SK-N-SH treated with all-trans-retinoic acid at 6 μM for 48 hours (cell line): ENCODE measurements at regions not wholly inside any gene's neighbourhood (a gene's known extent, or its start where the extent isn't known, plus 50 kb on each side); places are given as distances from the start of the nearest gene placed in this dataset.

Experiments
- ESRRG ChIP-seq: fragments of 250-450 bp; sonication (Bioruptor Pico); IDR thresholded peaks from 2 replicates; pipeline ENCODE4 v1.6.1; 2021; ENCODE audit warnings: mild to moderate bottlenecking
- ISL1 ChIP-seq: fragments of 250-450 bp; sonication (Bioruptor Pico); IDR thresholded peaks from 2 replicates; pipeline ENCODE4 v2.1.2; 2022; ENCODE audit warnings: mild to moderate bottlenecking, moderate library complexity
- RARB ChIP-seq: fragments of 250-450 bp; sonication (Bioruptor Pico); IDR thresholded peaks from 2 replicates; pipeline ENCODE4 v1.8.0; 2021; ENCODE audit warnings: mild to moderate bottlenecking, moderate library complexity
- ZFP3 ChIP-seq: fragments of 250-450 bp; sonication (Bioruptor Pico); IDR thresholded peaks from 2 replicates; pipeline ENCODE4 v1.5.0; 2020; ENCODE audit warnings: mild to moderate bottlenecking, moderate library complexity
- ZNF8 ChIP-seq: fragments of 450-650 bp; formaldehyde crosslinking; IDR thresholded peaks from 2 replicates; pipeline ENCODE4 v1.5.0; 2020; ENCODE audit warnings: mild to moderate bottlenecking, moderate library complexity
- TF ChIP-seq, protein P1 (sequence below): fragments of 250-450 bp; sonication (Bioruptor Pico); IDR thresholded peaks from 2 replicates; pipeline ENCODE4 v1.8.0; 2021; ENCODE audit warnings: low read depth, mild to moderate bottlenecking, moderate library complexity, borderline replicate concordance

- TF ChIP-seq, protein P1, sequence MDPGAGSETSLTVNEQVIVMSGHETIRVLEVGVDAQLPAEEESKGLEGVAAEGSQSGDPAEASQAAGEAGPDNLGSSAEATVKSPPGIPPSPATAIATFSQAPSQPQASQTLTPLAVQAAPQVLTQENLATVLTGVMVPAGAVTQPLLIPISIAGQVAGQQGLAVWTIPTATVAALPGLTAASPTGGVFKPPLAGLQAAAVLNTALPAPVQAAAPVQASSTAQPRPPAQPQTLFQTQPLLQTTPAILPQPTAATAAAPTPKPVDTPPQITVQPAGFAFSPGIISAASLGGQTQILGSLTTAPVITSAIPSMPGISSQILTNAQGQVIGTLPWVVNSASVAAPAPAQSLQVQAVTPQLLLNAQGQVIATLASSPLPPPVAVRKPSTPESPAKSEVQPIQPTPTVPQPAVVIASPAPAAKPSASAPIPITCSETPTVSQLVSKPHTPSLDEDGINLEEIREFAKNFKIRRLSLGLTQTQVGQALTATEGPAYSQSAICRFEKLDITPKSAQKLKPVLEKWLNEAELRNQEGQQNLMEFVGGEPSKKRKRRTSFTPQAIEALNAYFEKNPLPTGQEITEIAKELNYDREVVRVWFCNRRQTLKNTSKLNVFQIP = no peak
- TF ChIP-seq ZFP3 (CRISPR knock-in tag) (no peak), ZNF8 (no peak), ISL1 (CRISPR knock-in tag) (no peak), RARB (no peak), ESRRG (no peak)
Measured at GRCh38 chr20:62564456-62565245, 77.7 kb upstream of the SLCO4A1 start.
